HG02973 (cell line): ENCODE measurements at regions not wholly inside any gene's neighbourhood (a gene's known extent, or its start where the extent isn't known, plus 50 kb on each side); places are given as distances from the start of the nearest gene placed in this dataset.

Experiments used
- ATAC-seq: cut with Tn5 transposase; IDR thresholded peaks from one replicate; pipeline ENCODE4 v1.9.1; 2021; ENCODE audit warnings: moderate library complexity; ENCODE audit not compliant: unreplicated experiment

DNA sequence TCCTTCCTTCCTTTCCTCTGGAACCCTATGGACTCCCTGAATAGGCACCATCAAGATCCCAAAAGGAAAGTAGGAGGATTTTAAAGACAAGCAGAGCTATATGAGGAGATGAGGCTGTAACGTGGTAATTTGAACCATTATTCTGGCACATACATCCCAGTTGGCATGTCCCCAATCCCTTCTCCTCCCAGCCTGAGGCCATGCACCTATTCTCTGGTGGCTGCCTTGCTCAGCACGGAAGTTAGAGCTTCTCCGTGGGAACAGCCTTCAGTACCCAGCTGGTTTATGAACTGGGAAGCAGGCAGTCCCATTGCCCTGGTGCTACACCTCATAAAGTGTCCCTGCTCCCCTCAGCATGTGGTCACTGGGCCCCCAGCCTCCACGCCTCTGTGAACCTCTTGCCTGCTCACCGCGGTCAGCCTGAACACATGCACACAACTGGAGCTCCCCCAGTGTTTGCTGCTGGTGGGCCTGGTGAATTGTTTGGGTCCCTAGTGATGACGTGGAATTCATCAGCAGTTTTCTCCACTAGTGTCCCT lies 139.9 kb upstream of the PLET1 start:
- no peak for ATAC-seq

DNA sequence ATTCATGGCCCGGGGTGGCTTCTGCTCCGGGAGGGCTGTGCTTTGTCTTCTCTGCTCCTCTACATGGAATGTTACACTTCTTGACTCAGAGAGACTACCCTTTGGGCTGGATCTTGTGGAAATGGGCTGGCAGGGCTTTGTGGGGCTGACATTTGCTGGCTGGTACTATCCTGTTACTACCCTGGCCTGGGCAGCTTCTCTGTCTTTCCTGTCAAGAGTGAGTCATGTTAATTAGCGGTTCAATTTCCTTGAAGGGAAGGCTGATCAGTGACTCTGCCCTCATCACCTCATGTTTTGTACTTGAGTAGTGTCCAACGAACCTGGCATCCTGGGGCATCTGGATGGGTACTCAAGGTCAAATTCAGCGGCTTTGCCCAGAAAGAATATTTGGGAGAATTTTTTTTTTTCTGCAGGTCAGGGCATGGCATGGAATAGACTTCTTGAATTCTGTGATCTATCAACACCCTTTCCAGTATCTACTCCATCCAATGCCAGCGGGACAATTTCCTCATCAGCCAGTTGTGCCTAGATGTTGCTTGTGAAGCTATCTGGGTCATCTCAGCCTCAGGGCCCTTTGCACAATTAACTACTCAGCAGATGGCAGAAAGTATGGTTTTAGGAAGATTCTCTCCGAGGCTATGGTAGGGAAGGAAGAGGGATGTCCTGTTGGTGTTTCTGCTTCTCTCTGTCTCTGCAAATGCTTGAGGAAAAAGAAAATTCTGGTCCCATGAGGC lies 140.5 kb upstream of the PLET1 start:
- no peak for ATAC-seq

DNA sequence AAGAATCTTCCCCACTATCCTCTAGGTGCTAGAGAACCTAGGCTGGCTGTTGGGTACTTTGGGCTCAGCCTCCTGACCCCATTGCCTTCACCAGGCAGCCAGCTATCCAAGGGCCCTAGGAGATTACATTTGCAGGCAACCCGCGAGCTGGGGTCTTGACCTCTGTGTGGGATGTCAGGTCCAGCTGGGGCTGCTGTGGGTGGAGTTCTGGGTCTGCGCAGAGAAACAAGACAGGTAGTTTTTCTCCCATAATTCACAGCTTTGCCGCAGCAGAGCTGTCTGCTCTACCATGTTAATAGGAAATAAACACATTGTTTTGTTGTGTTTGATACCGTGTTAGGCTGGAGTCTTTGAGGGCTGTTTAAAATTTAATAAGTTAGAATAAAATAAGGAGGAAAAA lies 142.8 kb upstream of the PLET1 start:
- ATAC-seq, result no peak

DNA sequence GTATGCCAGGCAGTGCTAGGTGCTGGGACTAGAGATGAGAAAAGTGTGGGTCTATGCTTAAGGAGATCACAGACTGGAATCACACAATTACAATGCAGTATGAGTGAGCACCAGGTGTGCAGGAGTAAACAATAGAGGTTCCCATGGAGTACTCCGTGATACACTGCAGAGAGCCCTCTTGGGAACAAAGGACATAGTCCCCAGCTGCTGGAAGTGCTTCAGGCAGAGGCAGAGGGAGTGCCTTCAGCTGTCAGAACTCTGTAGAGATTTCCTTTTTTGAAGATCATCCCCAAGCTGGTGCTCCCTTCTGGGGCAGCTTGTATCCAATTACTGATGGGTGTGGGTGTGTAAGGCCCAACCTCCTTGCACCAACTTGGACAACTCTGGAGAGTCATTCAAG lies 143.5 kb upstream of the PLET1 start:
- no peak for ATAC-seq

- ATAC-seq, result no peak
Measured at GRCh38 chr11:112408517-112408916, 147.9 kb upstream of the PLET1 start.

DNA sequence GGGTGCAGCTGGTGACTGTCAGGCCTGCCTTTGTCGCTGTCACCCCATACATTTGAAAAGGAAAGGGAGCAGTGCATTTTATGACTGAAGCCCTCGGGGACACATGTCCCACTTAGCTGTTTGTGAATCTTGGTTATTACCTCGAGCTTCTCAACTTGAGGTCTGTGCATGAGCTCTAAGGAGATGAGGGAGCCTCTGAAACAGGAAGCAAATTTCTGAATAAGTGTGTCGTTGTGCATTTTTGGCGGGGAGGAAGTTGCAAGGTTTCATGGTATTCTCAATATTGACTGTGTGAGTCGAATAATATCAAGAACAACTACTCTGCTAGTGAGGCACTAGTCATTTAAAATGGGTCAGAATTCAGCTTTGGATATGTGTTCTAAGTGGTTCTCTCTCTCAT lies 149.7 kb upstream of the PLET1 start:
- ATAC-seq, result no peak

DNA sequence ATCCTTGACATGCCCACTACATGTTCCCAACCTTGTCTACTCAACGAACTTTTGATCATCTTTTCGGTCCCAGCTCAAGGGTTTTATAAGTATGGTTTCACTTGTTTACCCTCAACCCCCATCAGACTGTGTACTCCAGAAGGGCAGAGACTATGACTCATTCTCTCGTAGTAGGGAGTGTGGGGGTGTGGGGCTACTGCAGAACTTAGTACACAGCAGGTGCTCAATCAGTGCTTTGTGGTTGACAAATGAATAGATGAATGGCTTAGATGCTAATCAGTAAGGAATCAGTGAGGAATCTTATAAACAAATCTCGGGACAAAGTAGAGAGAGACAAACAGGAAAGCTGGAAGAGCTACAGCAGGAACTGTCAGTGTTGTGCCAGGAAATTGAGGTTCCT lies 151.7 kb upstream of the PLET1 start:
- no peak for ATAC-seq

- no peak for ATAC-seq
Measured at GRCh38 chr11:112417339-112417738, 156.7 kb upstream of the PLET1 start.

- ATAC-seq, result no peak
Measured at GRCh38 chr11:112418438-112418837, 157.8 kb upstream of the PLET1 start.

GRCh38 chr11:112421879-112422278 lies 161.2 kb upstream of the PLET1 start:
- no peak for ATAC-seq

- ATAC-seq, result no peak
Measured at GRCh38 chr11:112425121-112425520, 164.5 kb upstream of the PLET1 start.

- no peak for ATAC-seq
Measured at GRCh38 chr11:112437096-112437495, 176.4 kb upstream of the PLET1 start.

- no peak for ATAC-seq
Measured at GRCh38 chr11:112439614-112440013, 179.0 kb upstream of the PLET1 start.

- no peak for ATAC-seq
Measured at GRCh38 chr11:112440518-112440917, 179.9 kb upstream of the PLET1 start.

- ATAC-seq, result no peak
Measured at GRCh38 chr11:112448168-112448567, 187.5 kb upstream of the PLET1 start.

GRCh38 chr11:112448806-112449205 lies 188.1 kb upstream of the PLET1 start:
- no peak for ATAC-seq

DNA sequence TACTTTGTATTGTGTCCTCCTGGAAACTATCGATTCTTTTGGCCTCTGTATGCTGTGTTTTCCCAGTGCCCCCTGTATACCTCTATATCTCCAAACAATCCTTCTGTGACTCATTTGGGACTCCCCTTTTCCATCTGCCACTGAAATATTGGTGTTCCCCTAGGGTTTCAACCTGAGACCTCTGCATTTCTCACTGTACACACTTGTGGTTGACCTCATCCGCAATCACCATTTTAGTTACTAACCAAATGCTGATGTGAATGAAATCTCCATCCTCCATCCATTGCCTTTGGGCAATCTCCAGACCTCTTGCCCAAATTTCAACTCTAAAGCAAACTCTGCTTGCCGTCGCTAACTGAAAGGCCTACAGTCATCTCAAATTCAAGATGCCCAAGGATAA lies 190.6 kb upstream of the PLET1 start:
- ATAC-seq, result no peak

- ATAC-seq, result no peak
Measured at GRCh38 chr11:112453601-112454577, 193.2 kb upstream of the PLET1 start.

- ATAC-seq, result no peak
Measured at GRCh38 chr11:112454841-112455240, 194.2 kb upstream of the PLET1 start.

DNA sequence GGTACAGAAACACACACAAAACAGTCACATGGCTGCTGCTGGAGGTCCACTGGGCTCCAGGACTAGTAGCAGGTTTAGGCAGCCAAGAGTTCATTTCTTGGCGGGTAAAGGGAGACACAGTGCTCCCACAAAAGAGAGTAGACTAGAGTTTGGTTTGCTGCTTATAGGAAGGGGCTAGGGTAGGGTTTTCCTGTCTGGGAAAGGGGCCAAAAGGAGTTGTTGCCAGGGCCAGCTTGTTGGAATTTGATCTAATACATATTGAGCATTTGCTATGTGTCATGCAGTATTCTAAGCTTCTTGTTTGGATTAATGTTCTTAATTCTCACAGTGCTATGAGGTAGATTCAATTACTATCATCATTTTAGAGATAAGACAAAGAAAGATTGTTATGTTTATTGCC lies 195.1 kb upstream of the PLET1 start:
- ATAC-seq, result no peak

- ATAC-seq, result no peak
Measured at GRCh38 chr11:112457532-112457931, 196.9 kb upstream of the PLET1 start.

DNA sequence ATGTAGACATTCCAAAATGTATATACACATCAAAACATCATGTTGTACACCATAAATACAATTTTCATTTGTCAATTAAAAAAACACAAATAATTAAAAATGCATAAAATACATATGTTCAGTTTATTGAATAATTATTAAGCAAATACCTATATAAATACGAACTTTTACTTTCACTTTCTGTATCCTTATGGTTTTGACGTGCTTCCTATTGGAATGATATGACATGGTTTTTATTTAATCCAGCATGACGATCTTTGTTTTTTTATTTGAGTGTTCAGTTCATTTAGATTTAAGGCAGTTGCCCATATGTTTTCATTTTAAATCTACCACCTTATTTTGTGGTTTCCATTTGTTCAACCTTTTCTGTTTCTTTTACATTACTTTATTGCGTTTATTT lies 198.3 kb upstream of the PLET1 start:
- no peak for ATAC-seq
